ENCODE measurements at regions not wholly inside any gene's neighbourhood (a gene's known extent, or its start where the extent isn't known, plus 50 kb on each side); places are given as distances from the start of the nearest gene placed in this dataset.

DNA sequence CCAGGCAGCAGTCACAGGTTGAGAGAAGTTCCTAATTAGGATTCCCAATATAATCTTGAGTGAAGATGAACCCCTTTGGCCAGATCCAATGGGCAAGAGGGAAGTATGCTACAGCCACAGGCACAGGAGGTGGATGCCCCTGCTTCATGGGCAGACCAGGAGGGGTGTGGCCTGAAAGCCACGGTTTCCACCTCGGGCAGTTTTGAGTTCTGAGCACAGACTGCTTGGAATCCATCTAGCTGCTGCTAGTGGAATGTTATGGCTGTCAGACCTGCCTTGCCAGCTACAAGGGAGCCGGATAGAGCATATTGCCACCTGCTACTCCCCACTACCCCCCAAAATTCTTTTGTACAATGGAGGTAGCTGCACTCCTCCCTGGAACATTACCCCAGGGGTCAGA, 672.9 kb downstream of the HACE1 start:
- no peaks in the 10 kb centered on the region for H3K36me3 ChIP-seq (ENCODE audit: control insufficient read depth, insufficient read depth, low read length)
- H3K4me3 ChIP-seq (ENCODE audit: low read depth in 2 of 2, low read length in 2 of 2), result no peak overlapping the region
- H3K9me3 ChIP-seq (ENCODE audit: control insufficient read depth, insufficient read depth, low read depth, low read length), result no peaks in the 10 kb centered on the region
- DNase-seq (ENCODE audit: low read depth, low spot score), result no peak
- no peak for ATAC-seq
- CTCF ChIA-PET, result no interaction called here
- POLR2A ChIA-PET, result no interaction called here
- H3K27ac ChIP-seq (ENCODE audit: low read length), result no peak overlapping the region
- no peaks in the 10 kb centered on the region for H3K4me1 ChIP-seq (ENCODE audit: control insufficient read depth, insufficient read depth, low read length)
- TF ChIP-seq REST (IDR thresholded peaks at IDR 0.05; ENCODE audit: insufficient read depth in 1 of 2, low read depth in 2 of 2, low read length in 1 of 2), result no peak
- no peak for TF ChIP-seq TCF7L2 (IDR thresholded peaks at IDR 0.05; ENCODE audit: low read depth, low read length)
- TF ChIP-seq CTCF (IDR thresholded peaks at IDR 0.05), result no peak
- no peak for TF ChIP-seq SIN3A (IDR thresholded peaks at IDR 0.05; ENCODE audit: borderline replicate concordance, insufficient read depth, low read depth, low read length)
- TF ChIP-seq POLR2AphosphoS5 (IDR thresholded peaks at IDR 0.05; ENCODE audit: low read depth, low read length), result no peak
- BruUV-seq (replicated peaks), result no TSS peak
- in situ Hi-C loops (cut with HindIII; ENCODE audit: low pct_unique_long_range_greater_than_20kb, low sequenced_read_pairs) (no loop called here), intact Hi-C loops (cut with micrococcal nuclease; ENCODE audit: unreplicated experiment) (no loop called here)
- no peaks in the 10 kb centered on the region for H3K27me3 ChIP-seq (ENCODE audit: control insufficient read depth, insufficient read depth, low read length)

GRCh38 chr6:104183816-104184435, 675.8 kb downstream of the HACE1 start:
- H3K9me3 ChIP-seq (ENCODE audit: control insufficient read depth, insufficient read depth, low read depth, low read length), result no peaks in the 10 kb centered on the region
- intact Hi-C loops (cut with micrococcal nuclease; ENCODE audit: unreplicated experiment), result no loop called here
- TF ChIP-seq CTCF (IDR thresholded peaks at IDR 0.05), result no peak
- no peak overlapping the region for H3K27ac ChIP-seq (ENCODE audit: low read length)
- no TSS peak for BruUV-seq (replicated peaks)
- POLR2A ChIA-PET, result no interaction called here
- no peak for DNase-seq (ENCODE audit: low read depth, low spot score)
- CTCF ChIA-PET, result no interaction called here
- no peak overlapping the region for H3K4me3 ChIP-seq (ENCODE audit: low read depth in 2 of 2, low read length in 2 of 2)
- H3K4me1 ChIP-seq (ENCODE audit: control insufficient read depth, insufficient read depth, low read length), result no peaks in the 10 kb centered on the region
- no peaks in the 10 kb centered on the region for H3K27me3 ChIP-seq (ENCODE audit: control insufficient read depth, insufficient read depth, low read length)
- H3K36me3 ChIP-seq (ENCODE audit: control insufficient read depth, insufficient read depth, low read length), result no peaks in the 10 kb centered on the region
- ATAC-seq, result no peak
- in situ Hi-C loops (cut with HindIII; ENCODE audit: low pct_unique_long_range_greater_than_20kb, low sequenced_read_pairs), result no loop called here

Measured in Panc1 (cell line).